ENCODE measurements at regions not wholly inside any gene's neighbourhood (a gene's known extent, or its start where the extent isn't known, plus 50 kb on each side); places are given as distances from the start of the nearest gene placed in this dataset.
A peak's percentile ranks its signal among the peaks of the same experiment; 100 is the strongest.
"Not testable (repeated sequence)": the region's sequence is repeated elsewhere in the genome, so short reads cannot be mapped to it uniquely, and the experiment has no call there.

GRCh38 chr19:56917998-56918397, 77.5 kb upstream of the PEG3 start:
- H3K36me3 ChIP-seq (replicated peaks in 1 of 2): no peaks in the 10 kb centered on the region
- WGBS, 4 donors: 34 to 43% (median 36%) methylated on average over 6 of the region's 6 CpGs
- peak in 1 of 7 donors; percentile 21 for DNase-seq
- no peaks in the 10 kb centered on the region for H3K27me3 ChIP-seq
- peaks cover 10 to 29% of the 10 kb centered on the region in 2 donors for H3K4me1 ChIP-seq (replicated peaks in 1 of 2)
- H3K27ac ChIP-seq: peak overlapping the region in 4 of 5 donors; percentile 10 to 88 (median 70)
- H3K9me3 ChIP-seq (replicated peaks in 1 of 3): no peaks in the 10 kb centered on the region
- TF ChIP-seq POLR2A (IDR thresholded peaks at IDR 0.05): no peak
- TF ChIP-seq CTCF (IDR thresholded peaks at IDR 0.05): peak in 3 of 6 experiments; percentile 12 to 28 (median 27)
- intact Hi-C loops (cut with DNase I): no loop called here
- H3K4me3 ChIP-seq: peak overlapping the region in 1 of 4 donors; percentile 20

DNA sequence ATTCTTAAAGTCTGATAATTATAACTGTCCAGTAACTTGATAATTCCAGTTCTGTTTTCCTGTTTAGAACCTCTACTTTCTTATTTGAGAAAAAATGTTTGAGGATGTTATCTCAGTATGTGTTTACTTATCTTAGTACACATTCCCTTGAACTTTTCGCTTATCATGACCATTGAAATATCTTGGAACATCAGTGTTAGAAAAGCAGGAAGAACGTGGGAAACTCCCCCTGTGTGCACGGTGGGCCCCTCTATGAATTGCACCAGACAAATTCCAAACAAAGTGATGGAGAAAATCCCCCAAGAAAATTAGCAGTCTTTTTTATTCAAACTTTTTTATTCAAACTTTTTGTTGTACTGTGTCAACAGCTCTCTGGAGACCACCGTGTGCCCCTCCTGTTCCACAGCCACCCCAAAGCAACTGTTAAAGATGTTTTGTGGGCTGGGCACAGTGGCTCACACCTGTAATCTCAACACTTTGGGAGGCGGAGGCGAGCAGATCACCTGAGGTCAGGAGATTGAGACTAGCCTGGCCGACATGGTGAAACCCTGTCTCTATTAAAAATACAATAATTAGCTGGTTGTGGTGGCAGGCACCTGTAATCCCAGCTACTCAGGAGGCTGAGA, 78.3 kb upstream of the PEG3 start:
- DNase-seq: no peak
- Histone ChIP-seq H3K36me3 (replicated peaks in 1 of 2) (no peaks in the 10 kb centered on the region), H3K27me3 (no peaks in the 10 kb centered on the region), H3K4me3 (peak overlapping the region in 1 of 4 donors; percentile 20), H3K4me1 (replicated peaks in 1 of 2) (peaks cover 10 to 29% of the 10 kb centered on the region in 2 donors), H3K27ac (peak overlapping the region; percentile 43 to 88 (median 69)), H3K9me3 (replicated peaks in 1 of 3) (no peaks in the 10 kb centered on the region)
- intact Hi-C loops (cut with DNase I): no loop called here
- 41 to 51% (median 46%) methylated on average over 7 of the region's 7 CpGs for WGBS, 4 donors
- TF ChIP-seq CTCF (IDR thresholded peaks at IDR 0.05): no peak
- TF ChIP-seq POLR2A (IDR thresholded peaks at IDR 0.05): no peak

DNA sequence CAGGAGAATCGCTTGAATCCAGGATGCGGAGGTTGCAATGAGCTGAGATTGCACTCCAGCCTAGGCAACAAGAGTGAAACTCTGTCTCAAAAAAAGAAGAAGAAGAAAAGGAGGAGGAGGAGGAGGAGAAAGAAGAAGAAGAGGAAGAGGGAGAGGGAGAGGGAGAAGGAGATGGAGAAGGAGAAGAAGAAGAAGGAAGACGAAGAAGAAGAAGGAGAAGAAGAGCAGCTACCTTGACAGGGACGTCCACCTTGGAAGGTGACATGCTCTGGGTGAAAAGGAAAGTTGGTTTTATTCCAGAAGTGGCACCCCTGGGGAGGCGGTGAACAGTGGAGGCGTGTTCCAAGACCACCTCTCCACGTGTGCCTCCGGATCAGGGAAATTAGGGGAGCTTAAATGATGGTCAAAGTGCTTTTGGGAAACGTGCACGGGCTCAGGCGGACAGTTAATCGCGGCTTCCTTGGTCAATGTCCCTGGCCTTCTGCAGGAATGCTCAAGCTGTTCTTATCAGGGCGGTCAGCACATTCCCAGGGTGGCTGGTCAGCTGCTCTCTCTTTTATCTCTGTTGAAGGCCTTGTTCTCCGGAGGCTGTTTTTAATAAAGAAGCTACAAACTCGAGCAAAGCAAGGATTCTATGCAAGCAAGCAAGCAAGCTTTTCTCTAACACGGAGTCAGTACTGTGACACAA, 78.9 kb upstream of the PEG3 start:
- WGBS, 4 donors: 37 to 56% (median 46%) methylated on average over 17 of the region's 17 CpGs
- Histone ChIP-seq H3K27ac (peak overlapping the region; percentile 43 to 88 (median 69)), H3K4me3 (no peak overlapping the region), H3K27me3 (no peaks in the 10 kb centered on the region), H3K36me3 (replicated peaks in 1 of 2) (no peaks in the 10 kb centered on the region), H3K9me3 (replicated peaks in 1 of 3) (no peaks in the 10 kb centered on the region), H3K4me1 (replicated peaks in 1 of 2) (peaks cover 10 to 29% of the 10 kb centered on the region in 2 donors)
- TF ChIP-seq CTCF (IDR thresholded peaks at IDR 0.05) (no peak), POLR2A (IDR thresholded peaks at IDR 0.05) (peak in 1 of 2 donors; percentile 76)
- DNase-seq: peak; percentile 55 to 88 (median 84)
- intact Hi-C loops (cut with DNase I): no loop called here

DNA sequence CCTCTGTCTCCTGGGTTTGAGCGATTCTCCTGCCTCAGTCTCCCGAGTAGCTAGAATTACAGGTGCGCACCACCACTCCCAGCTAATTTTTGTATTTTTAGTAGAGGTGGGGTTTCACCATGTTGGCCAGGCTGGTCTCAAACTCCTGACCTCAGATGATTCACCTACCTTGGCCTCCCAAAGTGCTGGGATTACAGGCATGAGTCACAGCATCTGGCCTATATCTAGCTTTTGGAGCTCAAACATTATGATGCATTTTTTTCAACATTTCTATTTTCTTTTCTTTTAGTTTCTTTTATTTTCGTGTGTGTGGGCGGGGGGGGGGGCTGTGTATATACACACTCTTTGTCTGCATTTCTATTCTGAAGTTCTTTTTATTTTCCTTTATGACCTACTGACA, 85.6 kb upstream of the PEG3 start:
- H3K4me3 ChIP-seq; H3K9me3 ChIP-seq (replicated peaks in 1 of 3); H3K27me3 ChIP-seq; H3K36me3 ChIP-seq (replicated peaks in 1 of 2); H3K4me1 ChIP-seq (replicated peaks in 1 of 2); intact Hi-C loops (cut with DNase I); H3K27ac ChIP-seq: not testable (repeated sequence)
- peak in 4 of 7 donors; percentile 40 to 57 (median 48) for DNase-seq
- WGBS, 4 donors: 71 to 79% (median 77%) methylated on average over 5 of the region's 5 CpGs

Measured in adrenal gland (tissue), 9 donors.